HCT116 (cell line): ENCODE measurements at regions not wholly inside any gene's neighbourhood (a gene's known extent, or its start where the extent isn't known, plus 50 kb on each side); places are given as distances from the start of the nearest gene placed in this dataset.

Source experiments
- EGR1 ChIP-seq: IDR thresholded peaks from 2 replicates; pipeline ENCODE4 v1.6.1; 2012; ENCODE audit warnings: low read depth
- ELF1 ChIP-seq: IDR thresholded peaks from 2 replicates; pipeline ENCODE4 v1.6.1; 2012; ENCODE audit warnings: low read depth, borderline replicate concordance
- EZH2 ChIP-seq: fragments of 200-600 bp; sonication (generic); IDR thresholded peaks from 2 replicates; pipeline ENCODE4 v1.6.1; 2017; ENCODE audit warnings: antibody characterized with exemption, mixed run types
- EZH2phosphoT487 ChIP-seq: fragments of 200-600 bp; IDR thresholded peaks from 2 replicates; pipeline ENCODE4 v1.6.1; 2018; ENCODE audit warnings: antibody characterized with exemption, borderline replicate concordance
- POLR2A ChIP-seq: IDR thresholded peaks from 2 replicates; pipeline ENCODE4 v1.7.0; 2011; ENCODE audit warnings: borderline replicate concordance; ENCODE audit not compliant: insufficient read depth, insufficient read length; ENCODE audit errors: extremely low read depth
- POLR2AphosphoS5 ChIP-seq: IDR thresholded peaks from 2 replicates; pipeline ENCODE4 v1.6.1; 2011; ENCODE audit warnings: mild to moderate bottlenecking, low read depth, low read length, moderate library complexity
- REST ChIP-seq: IDR thresholded peaks from 2 replicates; pipeline ENCODE4 v1.6.1; 2012; ENCODE audit warnings: low read depth
- SP1 ChIP-seq: IDR thresholded peaks from 2 replicates; pipeline ENCODE4 v1.6.1; 2012; ENCODE audit warnings: low read depth
- TCF7L2 ChIP-seq: IDR thresholded peaks from 2 replicates; pipeline ENCODE4 v1.7.0; 2011; ENCODE audit warnings: borderline replicate concordance, inconsistent platforms; ENCODE audit not compliant: insufficient read depth, insufficient read length; ENCODE audit errors: extremely low read depth
- ZFX ChIP-seq: fragments of 450-650 bp; IDR thresholded peaks from 2 replicates; pipeline ENCODE4 v1.6.1; 2017
- ZNF274 ChIP-seq: fragments of 200-500 bp; sonication (Bioruptor generic); IDR thresholded peaks from 2 replicates; pipeline ENCODE4 v1.6.1; 2014; ENCODE audit warnings: mild to moderate bottlenecking, low read depth, low read length, inconsistent platforms
- TF ChIP-seq, protein P1 (sequence below), 3 experiments: fragments of 200-600 bp in 1 of 3; sonication (generic) in 1 of 3; IDR thresholded peaks in 2 of 3; conservative IDR thresholded peaks in 1 of 3; 2 replicates each; pipeline ENCODE4 v1.5.1; 2012 to 2017; ENCODE audit warnings: low read depth in 2 of 3, low read length in 2 of 3, antibody characterized with exemption in 1 of 3, borderline replicate concordance in 1 of 3, control low read depth in 1 of 3, mild to moderate bottlenecking in 1 of 3, mixed read lengths in 1 of 3, mixed run types in 1 of 3, moderate library complexity in 1 of 3; ENCODE audit not compliant: insufficient read depth in 1 of 3
- TF ChIP-seq, protein P2 (sequence below): IDR thresholded peaks from 2 replicates; pipeline ENCODE4 v1.6.1; 2012

- TF ChIP-seq, protein P1, sequence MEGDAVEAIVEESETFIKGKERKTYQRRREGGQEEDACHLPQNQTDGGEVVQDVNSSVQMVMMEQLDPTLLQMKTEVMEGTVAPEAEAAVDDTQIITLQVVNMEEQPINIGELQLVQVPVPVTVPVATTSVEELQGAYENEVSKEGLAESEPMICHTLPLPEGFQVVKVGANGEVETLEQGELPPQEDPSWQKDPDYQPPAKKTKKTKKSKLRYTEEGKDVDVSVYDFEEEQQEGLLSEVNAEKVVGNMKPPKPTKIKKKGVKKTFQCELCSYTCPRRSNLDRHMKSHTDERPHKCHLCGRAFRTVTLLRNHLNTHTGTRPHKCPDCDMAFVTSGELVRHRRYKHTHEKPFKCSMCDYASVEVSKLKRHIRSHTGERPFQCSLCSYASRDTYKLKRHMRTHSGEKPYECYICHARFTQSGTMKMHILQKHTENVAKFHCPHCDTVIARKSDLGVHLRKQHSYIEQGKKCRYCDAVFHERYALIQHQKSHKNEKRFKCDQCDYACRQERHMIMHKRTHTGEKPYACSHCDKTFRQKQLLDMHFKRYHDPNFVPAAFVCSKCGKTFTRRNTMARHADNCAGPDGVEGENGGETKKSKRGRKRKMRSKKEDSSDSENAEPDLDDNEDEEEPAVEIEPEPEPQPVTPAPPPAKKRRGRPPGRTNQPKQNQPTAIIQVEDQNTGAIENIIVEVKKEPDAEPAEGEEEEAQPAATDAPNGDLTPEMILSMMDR (IDR thresholded peaks at IDR 0.05 in 2 of 3, conservative IDR thresholded peaks at IDR 0.05 in 1 of 3; ENCODE audit: borderline replicate concordance in 1 of 3, insufficient read depth in 1 of 3, low read depth in 2 of 3, low read length in 2 of 3), result no peak
- TF ChIP-seq POLR2A, result no peak
- TF ChIP-seq, protein P2, sequence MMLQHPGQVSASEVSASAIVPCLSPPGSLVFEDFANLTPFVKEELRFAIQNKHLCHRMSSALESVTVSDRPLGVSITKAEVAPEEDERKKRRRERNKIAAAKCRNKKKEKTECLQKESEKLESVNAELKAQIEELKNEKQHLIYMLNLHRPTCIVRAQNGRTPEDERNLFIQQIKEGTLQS, result no peak
- TF ChIP-seq EZH2, result no peak
- no peak for TF ChIP-seq EZH2phosphoT487
- TF ChIP-seq SP1, result no peak
- TF ChIP-seq EGR1, result no peak
- no peak for TF ChIP-seq REST
- no peak for TF ChIP-seq POLR2AphosphoS5
- no peak for TF ChIP-seq ZFX
- no peak for TF ChIP-seq ZNF274
- TF ChIP-seq ELF1, result no peak
- no peak for TF ChIP-seq TCF7L2
Observed at GRCh38 chr20:22908944-22909343, 126.2 kb upstream of the SSTR4 start.
